HEK293T (cell line): ENCODE measurements at regions not wholly inside any gene's neighbourhood (a gene's known extent, or its start where the extent isn't known, plus 50 kb on each side); places are given as distances from the start of the nearest gene placed in this dataset.

Experiments
- CTCF ChIA-PET: fragments of 350-600 bp; formaldehyde crosslinking; extraction: SDS; loops from one replicate; lab custom pipeline; 2021; ENCODE audit warnings: antibody characterized with exemption, inconsistent platforms; lab: Yijun Ruan, JAX
- POLR2A ChIA-PET: fragments of 350-600 bp; formaldehyde crosslinking; extraction: SDS; loops from one replicate; lab custom pipeline; 2020; ENCODE audit warnings: antibody characterized with exemption, inconsistent platforms; lab: Yijun Ruan, JAX
- DNase-seq: peaks from one replicate; pipeline ENCODE4 v3.0.0; 2012; ENCODE audit warnings: mixed read lengths; ENCODE audit errors: extremely low spot score
- ARNT ChIP-seq: fragments of 450-650 bp; IDR thresholded peaks from 2 replicates; pipeline ENCODE4 v1.6.1; 2017; ENCODE audit warnings: mild to moderate bottlenecking
- BHLHE40 ChIP-seq: fragments of 450-650 bp; IDR thresholded peaks from 2 replicates; pipeline ENCODE4 v1.6.1; 2016; ENCODE audit warnings: mild to moderate bottlenecking, moderate library complexity, borderline replicate concordance
- CTBP1 ChIP-seq: fragments of 450-650 bp; IDR thresholded peaks from 2 replicates; pipeline ENCODE4 v1.6.1; 2016; ENCODE audit warnings: borderline replicate concordance
- ELF4 ChIP-seq: fragments of 450-650 bp; IDR thresholded peaks from 2 replicates; pipeline ENCODE4 v1.6.1; 2017; ENCODE audit warnings: antibody characterized with exemption
- FOXA1 ChIP-seq: fragments of 450-650 bp; IDR thresholded peaks from 2 replicates; pipeline ENCODE4 v1.6.1; 2016; ENCODE audit warnings: mild to moderate bottlenecking
- FOXK2 ChIP-seq: fragments of 450-650 bp; IDR thresholded peaks from 2 replicates; pipeline ENCODE4 v1.6.1; 2016; ENCODE audit warnings: mild to moderate bottlenecking
- FOXM1 ChIP-seq: fragments of 450-650 bp; IDR thresholded peaks from 2 replicates; pipeline ENCODE4 v1.6.1; 2017; ENCODE audit warnings: mild to moderate bottlenecking, borderline replicate concordance
- HDGF ChIP-seq: fragments of 450-650 bp; IDR thresholded peaks from 2 replicates; pipeline ENCODE4 v1.6.1; 2017; ENCODE audit warnings: antibody characterized with exemption, borderline replicate concordance
- L3MBTL2 ChIP-seq: fragments of 450-650 bp; conservative IDR thresholded peaks from 2 replicates; pipeline ENCODE4 v1.6.1; 2016; ENCODE audit warnings: mild to moderate bottlenecking
- LEF1 ChIP-seq: fragments of 450-650 bp; IDR thresholded peaks from 2 replicates; pipeline ENCODE4 v1.6.1; 2017; ENCODE audit warnings: mild to moderate bottlenecking, borderline replicate concordance
- NFRKB ChIP-seq: fragments of 450-650 bp; IDR thresholded peaks from 2 replicates; pipeline ENCODE4 v1.6.1; 2016; ENCODE audit warnings: mild to moderate bottlenecking, moderate library complexity
- PKNOX1 ChIP-seq: fragments of 450-650 bp; IDR thresholded peaks from 2 replicates; pipeline ENCODE4 v1.6.1; 2016
- SP1 ChIP-seq: fragments of 450-650 bp; IDR thresholded peaks from 2 replicates; pipeline ENCODE4 v1.6.1; 2017
- SUZ12 ChIP-seq: fragments of 450-650 bp; IDR thresholded peaks from 2 replicates; pipeline ENCODE4 v1.6.1; 2016; ENCODE audit warnings: mild to moderate bottlenecking
- TARDBP ChIP-seq: fragments of 450-650 bp; IDR thresholded peaks from 2 replicates; pipeline ENCODE4 v1.6.1; 2016
- ZNF384 ChIP-seq: fragments of 450-650 bp; IDR thresholded peaks from 2 replicates; pipeline ENCODE4 v1.6.1; 2016

DNA sequence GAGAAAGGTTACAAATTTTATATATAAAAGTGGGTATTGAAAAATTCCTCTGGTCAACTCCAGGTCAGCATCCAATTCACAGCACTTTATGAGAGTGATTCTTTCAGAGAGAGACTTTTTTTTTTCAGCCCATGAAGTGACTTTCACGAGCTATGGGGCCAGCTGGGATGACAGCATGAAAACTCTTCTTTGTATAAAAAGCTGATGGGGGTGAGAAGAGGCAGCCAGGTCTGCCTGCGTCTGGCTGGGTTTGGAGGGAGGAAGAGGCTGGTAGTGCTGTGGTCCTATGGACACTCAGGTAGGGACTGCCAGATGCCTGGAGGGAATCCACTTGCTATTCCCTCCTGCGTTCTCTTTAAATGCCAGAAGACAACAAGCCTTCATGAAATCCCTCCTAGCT, 250.6 kb downstream of the UTP18 start:
- ChIA-PET POLR2A (no interaction called here), CTCF (no interaction called here)
- TF ChIP-seq FOXK2 (no peak), SUZ12 (no peak), L3MBTL2 (no peak), FOXA1 (no peak), HDGF (no peak), ARNT (no peak), ELF4 (no peak), SP1 (no peak), ZNF384 (no peak), CTBP1 (no peak), BHLHE40 (no peak), NFRKB (no peak), FOXM1 (no peak), PKNOX1 (no peak), TARDBP (no peak), LEF1 (no peak)
- DNase-seq: no peak

DNA sequence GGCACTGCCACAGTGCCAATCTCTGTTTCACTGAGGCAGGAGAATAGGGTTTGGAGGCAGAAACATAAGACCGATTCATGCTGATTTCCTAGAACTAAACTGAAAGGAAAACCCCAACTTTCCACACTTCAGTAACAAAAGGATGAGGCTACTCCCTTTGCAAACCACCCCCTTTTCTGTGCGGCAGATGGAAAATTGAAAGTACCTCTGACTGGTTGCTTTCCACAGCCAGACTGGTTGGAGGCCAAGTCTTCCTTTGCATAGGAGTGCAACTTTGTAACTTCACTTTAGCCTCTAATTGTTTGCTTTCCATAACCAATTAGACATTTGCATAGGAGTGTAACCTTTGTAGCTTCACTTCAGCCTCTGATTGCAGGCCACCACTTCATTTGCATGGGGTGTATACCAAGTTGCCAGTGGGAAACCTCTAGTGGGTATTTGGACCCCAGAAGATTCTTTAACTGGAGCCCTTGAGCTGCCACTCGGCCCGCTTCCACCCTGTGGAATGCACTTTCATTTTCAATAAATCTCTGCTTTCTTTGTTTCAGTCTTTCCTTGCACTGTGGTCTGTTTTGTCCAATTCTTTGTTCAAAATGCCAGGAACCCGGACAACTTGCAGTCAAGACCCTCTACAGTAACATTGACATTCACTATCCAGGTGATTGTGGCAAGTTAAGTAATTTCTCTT, 252.0 kb downstream of the UTP18 start:
- POLR2A ChIA-PET: no interaction called here
- TF ChIP-seq ELF4: no peak
- no peak for TF ChIP-seq NFRKB
- TF ChIP-seq BHLHE40: no peak
- TF ChIP-seq ARNT: no peak
- no peak for TF ChIP-seq CTBP1
- TF ChIP-seq SUZ12: no peak
- TF ChIP-seq SP1: no peak
- TF ChIP-seq ZNF384: no peak
- no peak for TF ChIP-seq FOXM1
- TF ChIP-seq PKNOX1: no peak
- DNase-seq: no peak
- CTCF ChIA-PET: no interaction called here

DNA sequence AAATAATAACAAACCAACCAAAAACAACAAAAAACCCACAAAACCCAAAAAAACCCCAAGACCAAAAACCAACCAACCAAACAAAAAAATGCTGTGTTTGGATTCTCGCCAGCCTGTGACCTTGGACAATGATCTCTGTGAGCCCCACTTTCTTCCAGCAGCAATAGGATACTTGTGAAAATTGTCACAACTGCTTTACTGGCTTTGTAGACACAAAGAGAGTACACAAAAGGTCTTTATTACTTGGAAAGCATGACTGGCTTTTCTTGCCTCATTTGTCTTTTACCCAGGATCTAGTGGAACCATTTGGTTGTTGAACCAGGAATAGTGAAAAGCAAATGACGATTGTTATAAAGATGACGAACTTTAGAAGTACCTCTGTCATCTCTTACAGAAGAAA, 256.6 kb downstream of the UTP18 start:
- ChIA-PET CTCF (no interaction called here), POLR2A (no interaction called here)
- TF ChIP-seq SP1: no peak
- no peak for TF ChIP-seq FOXM1
- no peak for TF ChIP-seq HDGF
- TF ChIP-seq ELF4: no peak
- no peak for TF ChIP-seq ARNT
- DNase-seq: no peak

DNA sequence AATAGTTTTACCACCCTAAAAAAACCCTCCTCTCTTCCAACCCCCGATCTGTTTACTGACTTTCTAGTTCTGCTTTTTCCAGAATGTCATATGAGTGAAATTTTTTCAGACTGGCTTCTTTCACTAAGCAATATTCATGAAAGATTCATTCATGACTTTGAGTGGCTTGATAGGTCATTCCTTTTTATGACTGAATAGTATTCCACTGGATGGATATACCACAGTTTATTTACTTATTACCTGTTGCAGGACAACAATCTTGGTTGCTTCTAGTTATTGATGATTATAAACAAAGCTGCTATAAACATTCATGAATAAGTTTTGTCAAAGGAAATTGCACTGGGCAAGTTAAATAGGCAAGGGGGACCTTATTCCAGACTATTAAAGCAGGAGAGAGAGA, 264.2 kb downstream of the UTP18 start:
- ChIA-PET POLR2A (no interaction called here), CTCF (no interaction called here)
- no peak for TF ChIP-seq CTBP1
- TF ChIP-seq ARNT: no peak
- no peak for TF ChIP-seq PKNOX1
- TF ChIP-seq SUZ12: no peak
- TF ChIP-seq TARDBP: no peak
- TF ChIP-seq HDGF: no peak
- TF ChIP-seq BHLHE40: no peak
- TF ChIP-seq LEF1: no peak
- no peak for TF ChIP-seq ZNF384
- no peak for TF ChIP-seq L3MBTL2
- TF ChIP-seq FOXA1: no peak
- TF ChIP-seq NFRKB: no peak
- no peak for TF ChIP-seq FOXM1
- TF ChIP-seq SP1: no peak
- TF ChIP-seq ELF4: no peak
- DNase-seq: no peak

DNA sequence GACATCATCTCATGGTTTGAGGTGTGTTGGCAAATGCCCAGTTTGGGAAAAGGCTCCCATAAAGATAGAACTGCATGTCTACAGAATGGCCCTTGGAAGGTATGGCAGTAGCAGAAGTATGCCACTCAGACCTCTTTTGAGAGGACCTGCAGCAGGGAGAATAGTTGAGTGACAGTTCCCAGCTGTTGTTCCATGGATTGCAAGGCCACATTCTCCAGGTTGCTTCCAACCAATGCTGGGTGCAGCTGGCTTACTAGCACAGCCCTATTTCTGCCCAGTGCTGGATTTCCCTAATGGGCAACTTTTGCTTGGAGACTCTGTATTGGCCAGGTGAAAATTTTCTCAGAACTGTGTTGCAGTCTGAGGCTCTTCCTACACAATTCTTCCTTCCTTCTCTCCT, 266.2 kb downstream of the UTP18 start:
- TF ChIP-seq ELF4 (no peak), FOXK2 (no peak), NFRKB (no peak)
- no peak for DNase-seq
- ChIA-PET POLR2A (no interaction called here), CTCF (no interaction called here)

- DNase-seq: no peak
- TF ChIP-seq NFRKB (no peak), SUZ12 (no peak)
- ChIA-PET POLR2A (no interaction called here), CTCF (no interaction called here)
Measured at GRCh38 chr17:51527225-51527982, 267.1 kb downstream of the UTP18 start.

GRCh38 chr17:51528111-51528510, 267.8 kb downstream of the UTP18 start:
- CTCF ChIA-PET: no interaction called here
- no peak for TF ChIP-seq CTBP1
- TF ChIP-seq ARNT: no peak
- no peak for TF ChIP-seq TARDBP
- no peak for TF ChIP-seq FOXA1
- no peak for TF ChIP-seq LEF1
- no peak for TF ChIP-seq SUZ12
- TF ChIP-seq SP1: no peak
- no peak for TF ChIP-seq FOXK2
- no peak for TF ChIP-seq BHLHE40
- TF ChIP-seq FOXM1: no peak
- TF ChIP-seq L3MBTL2: no peak
- TF ChIP-seq PKNOX1: no peak
- no peak for TF ChIP-seq ZNF384
- TF ChIP-seq NFRKB: no peak
- no peak for TF ChIP-seq ELF4
- no peak for TF ChIP-seq HDGF
- POLR2A ChIA-PET: no interaction called here
- DNase-seq: no peak
